Caco-2 (cell line): ENCODE measurements at regions not wholly inside any gene's neighbourhood (a gene's known extent, or its start where the extent isn't known, plus 50 kb on each side); places are given as distances from the start of the nearest gene placed in this dataset.

ENCODE experiments used
- BruUV-seq: library from RNA; stranded (reverse); fragments of 400-500 nt; replicated peaks from 2 replicates; lab custom pipeline; 2021; lab: Mats Ljungman, UMichigan
- CTCF ChIA-PET: fragments of 300-600 bp; sonication (Branson Sonifier 250); formaldehyde crosslinking; loops from one replicate; lab custom pipeline; 2022; ENCODE audit warnings: antibody characterized with exemption; lab: Charles Lee
- POLR2A ChIA-PET: fragments of 300-600 bp; sonication (Branson Sonifier 250); formaldehyde crosslinking; loops from one replicate; lab custom pipeline; 2022; ENCODE audit warnings: antibody characterized with exemption; lab: Charles Lee
- DNase-seq, 2 experiments: peaks; one replicate each; pipeline versions ENCODE4 v3.0.0 to v3.0.0-alpha.2; 2020 to 2022
- H3K27me3 ChIP-seq: replicated peaks from 2 replicates; pipeline ENCODE4 v1.6.0; 2011; ENCODE audit warnings: low read length; ENCODE audit not compliant: control insufficient read depth, insufficient read depth
- H3K36me3 ChIP-seq: 2 replicates; pipeline ENCODE4 v1.5.1; 2011; ENCODE audit warnings: low read length; ENCODE audit not compliant: control insufficient read depth, insufficient read depth
- H3K4me1 ChIP-seq: fragments of 250-450 bp; sonication (Bioruptor Pico); 2 replicates; pipeline ENCODE4 v1.5.1; 2020; ENCODE audit warnings: mild to moderate bottlenecking
- H3K4me3 ChIP-seq: 2 replicates; pipeline ENCODE4 v1.5.1; 2011; ENCODE audit warnings: low read depth, mild to moderate bottlenecking, control low read depth, low read length
- H3K9me3 ChIP-seq: fragments of 250-450 bp; sonication (Bioruptor Pico); 2 replicates; pipeline ENCODE4 v1.5.1; 2020; ENCODE audit warnings: mild to moderate bottlenecking, moderate library complexity
- H3K27ac Mint-ChIP-seq: one replicate; pipeline ENCODE4 v1.8.0; 2022; ENCODE audit warnings: mixed read lengths; ENCODE audit not compliant: unreplicated experiment
- H3K27me3 Mint-ChIP-seq: one replicate; pipeline ENCODE4 v1.8.0; 2022; ENCODE audit warnings: mixed read lengths; ENCODE audit not compliant: insufficient read depth, unreplicated experiment
- H3K36me3 Mint-ChIP-seq: one replicate; pipeline ENCODE4 v1.8.0; 2022; ENCODE audit warnings: mild to moderate bottlenecking, mixed read lengths; ENCODE audit not compliant: insufficient read depth, unreplicated experiment
- H3K4me1 Mint-ChIP-seq: one replicate; pipeline ENCODE4 v1.8.0; 2022; ENCODE audit warnings: low read depth, mixed read lengths; ENCODE audit not compliant: unreplicated experiment
- H3K4me3 Mint-ChIP-seq: one replicate; pipeline ENCODE4 v1.8.0; 2022; ENCODE audit warnings: mild to moderate bottlenecking, moderate library complexity, mixed read lengths; ENCODE audit not compliant: unreplicated experiment
- H3K9me3 Mint-ChIP-seq: one replicate; pipeline ENCODE4 v1.8.0; 2022; ENCODE audit warnings: mixed read lengths; ENCODE audit not compliant: unreplicated experiment
- intact Hi-C: fragments of 100-400 bp; cut with micrococcal nuclease; formaldehyde crosslinking; loops from one replicate; pipeline ENCODE4 v1.10.0; 2022; ENCODE audit not compliant: unreplicated experiment
- TF ChIP-seq, protein P1 (sequence below), 2 experiments: fragments of 200-600 bp in 1 of 2; IDR thresholded peaks; 1 replicate in 1 of 2; 2 replicates in 1 of 2; pipeline versions ENCODE4 v1.5.1 to v1.8.0; 2011 to 2022; ENCODE audit warnings: antibody characterized with exemption in 1 of 2, control low read depth in 1 of 2, inconsistent platforms in 1 of 2, low read depth in 1 of 2, low read length in 1 of 2, mild to moderate bottlenecking in 1 of 2, moderate library complexity in 1 of 2; ENCODE audit not compliant: insufficient read depth in 1 of 2, severe bottlenecking in 1 of 2, unreplicated experiment in 1 of 2

DNA sequence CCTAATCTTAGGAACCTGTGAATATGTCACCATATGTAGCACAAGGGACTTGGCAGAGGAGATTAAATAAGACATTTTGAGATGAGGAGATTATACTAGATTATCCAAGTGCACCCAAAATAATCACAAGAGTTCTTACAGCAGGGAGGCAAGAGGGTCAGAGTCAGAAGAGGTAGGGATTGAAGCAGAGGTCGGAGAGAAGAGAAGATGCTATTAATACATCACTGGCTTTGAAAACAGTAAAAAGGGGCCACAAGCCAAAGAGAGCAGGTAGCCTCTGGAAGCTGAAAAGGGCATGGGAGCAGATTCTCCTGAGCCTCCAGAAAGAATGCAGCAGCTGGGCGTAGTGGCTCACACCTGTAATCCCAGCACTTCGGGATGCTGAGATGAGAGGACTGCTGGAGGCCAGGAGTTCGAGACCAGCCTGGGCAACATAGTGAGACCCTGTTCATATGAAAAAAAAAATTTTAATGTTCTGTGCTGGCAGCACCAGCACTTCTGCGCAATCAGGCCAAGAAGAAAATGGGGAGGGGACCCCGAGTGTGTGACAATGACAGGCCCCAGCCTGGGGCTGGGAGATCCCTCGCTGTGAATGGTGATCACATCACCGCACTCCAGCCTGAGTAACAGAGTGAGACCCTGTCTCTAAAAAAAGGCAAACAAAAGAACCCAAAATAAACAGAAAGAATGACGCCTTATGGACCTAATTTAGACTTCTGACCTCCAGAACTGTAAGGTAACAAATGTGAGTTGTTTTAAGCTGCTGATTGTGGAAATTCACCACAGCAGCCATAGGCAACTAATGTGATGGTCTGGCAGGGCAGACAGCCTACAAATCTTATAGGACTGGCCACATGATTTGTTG is 275.4 kb downstream of the MRTFB start:
- CTCF ChIA-PET: no interaction called here
- H3K36me3 ChIP-seq: no peaks in the 10 kb centered on the region
- H3K27me3 ChIP-seq: no peaks in the 10 kb centered on the region
- Mint-ChIP-seq H3K27ac (no peak overlapping the region), H3K36me3 (peaks cover 5% of the 10 kb centered on the region), H3K9me3 (peaks cover 20% of the 10 kb centered on the region), H3K4me3 (no peak overlapping the region), H3K4me1 (no peaks in the 10 kb centered on the region), H3K27me3 (no peaks in the 10 kb centered on the region)
- no peak for DNase-seq
- intact Hi-C loops: no loop called here
- no TSS peak for BruUV-seq
- H3K4me3 ChIP-seq: no peak overlapping the region
- H3K9me3 ChIP-seq: no peaks in the 10 kb centered on the region
- POLR2A ChIA-PET: no interaction called here
- TF ChIP-seq, protein P1, sequence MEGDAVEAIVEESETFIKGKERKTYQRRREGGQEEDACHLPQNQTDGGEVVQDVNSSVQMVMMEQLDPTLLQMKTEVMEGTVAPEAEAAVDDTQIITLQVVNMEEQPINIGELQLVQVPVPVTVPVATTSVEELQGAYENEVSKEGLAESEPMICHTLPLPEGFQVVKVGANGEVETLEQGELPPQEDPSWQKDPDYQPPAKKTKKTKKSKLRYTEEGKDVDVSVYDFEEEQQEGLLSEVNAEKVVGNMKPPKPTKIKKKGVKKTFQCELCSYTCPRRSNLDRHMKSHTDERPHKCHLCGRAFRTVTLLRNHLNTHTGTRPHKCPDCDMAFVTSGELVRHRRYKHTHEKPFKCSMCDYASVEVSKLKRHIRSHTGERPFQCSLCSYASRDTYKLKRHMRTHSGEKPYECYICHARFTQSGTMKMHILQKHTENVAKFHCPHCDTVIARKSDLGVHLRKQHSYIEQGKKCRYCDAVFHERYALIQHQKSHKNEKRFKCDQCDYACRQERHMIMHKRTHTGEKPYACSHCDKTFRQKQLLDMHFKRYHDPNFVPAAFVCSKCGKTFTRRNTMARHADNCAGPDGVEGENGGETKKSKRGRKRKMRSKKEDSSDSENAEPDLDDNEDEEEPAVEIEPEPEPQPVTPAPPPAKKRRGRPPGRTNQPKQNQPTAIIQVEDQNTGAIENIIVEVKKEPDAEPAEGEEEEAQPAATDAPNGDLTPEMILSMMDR (IDR thresholded peaks at IDR 0.05; ENCODE audit: insufficient read depth in 1 of 2, low read depth in 1 of 2, low read length in 1 of 2, severe bottlenecking in 1 of 2, unreplicated experiment in 1 of 2): no peak
- no peaks in the 10 kb centered on the region for H3K4me1 ChIP-seq

DNA sequence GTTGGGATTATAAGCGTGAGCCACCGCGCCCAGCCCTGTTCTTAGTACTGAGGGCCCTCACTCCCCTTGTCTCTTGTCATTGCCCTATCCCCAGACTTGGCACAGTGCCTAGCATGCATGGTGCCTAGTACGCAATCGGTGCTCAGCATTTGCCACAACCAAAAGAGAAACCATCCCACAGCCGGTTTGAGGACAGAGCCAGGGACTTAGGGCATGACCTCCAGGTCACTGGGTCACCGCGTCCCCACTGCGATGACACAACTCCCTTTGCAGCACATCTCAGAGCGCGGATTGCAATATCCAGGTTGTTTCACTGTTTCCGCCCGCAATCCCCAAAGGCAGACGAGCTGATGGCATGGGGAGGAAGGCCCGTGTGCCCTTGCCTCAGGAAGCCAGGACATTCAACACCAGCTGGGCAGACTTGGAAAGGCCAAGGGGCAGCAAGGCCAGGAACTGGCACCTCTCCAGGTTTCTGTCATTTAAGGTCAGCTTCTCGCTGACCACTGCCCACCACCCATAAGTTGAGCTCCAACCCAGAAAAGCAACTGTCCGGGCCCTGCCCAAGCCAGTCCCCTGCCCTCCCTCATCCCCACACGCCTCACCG is 274.5 kb downstream of the MRTFB start:
- Mint-ChIP-seq H3K4me3 (no peak overlapping the region), H3K27ac (no peak overlapping the region), H3K4me1 (no peaks in the 10 kb centered on the region), H3K36me3 (peaks cover 5% of the 10 kb centered on the region), H3K27me3 (no peaks in the 10 kb centered on the region), H3K9me3 (peaks cover 26% of the 10 kb centered on the region)
- Histone ChIP-seq H3K9me3 (no peaks in the 10 kb centered on the region), H3K27me3 (no peaks in the 10 kb centered on the region), H3K4me3 (no peak overlapping the region), H3K4me1 (no peaks in the 10 kb centered on the region), H3K36me3 (no peaks in the 10 kb centered on the region)
- POLR2A ChIA-PET: no interaction called here
- no TSS peak for BruUV-seq
- CTCF ChIA-PET: no interaction called here
- TF ChIP-seq, protein P1 (IDR thresholded peaks at IDR 0.05; ENCODE audit: insufficient read depth in 1 of 2, low read depth in 1 of 2, low read length in 1 of 2, severe bottlenecking in 1 of 2, unreplicated experiment in 1 of 2): no peak
- intact Hi-C loops: no loop called here
- DNase-seq: no peak

DNA sequence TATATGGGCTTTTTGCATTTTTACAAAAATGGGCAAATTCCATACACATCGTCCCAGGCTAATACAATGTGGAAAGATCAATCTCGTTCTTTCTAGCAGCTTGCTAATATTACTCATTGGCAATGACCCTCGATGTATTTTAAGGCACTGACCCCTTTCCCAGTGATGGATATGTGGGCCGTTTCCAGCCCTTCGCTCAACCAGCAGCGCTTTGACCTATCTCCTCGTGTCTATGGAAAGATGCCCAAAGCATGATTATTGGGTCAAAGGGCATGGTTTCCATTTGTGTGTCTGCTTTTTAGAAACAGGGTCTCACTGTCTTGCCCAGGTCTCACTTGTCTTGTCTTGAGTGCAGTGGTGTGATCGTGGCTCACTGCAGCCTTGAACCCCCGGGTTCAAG is 273.8 kb downstream of the MRTFB start:
- no peak overlapping the region for H3K4me3 Mint-ChIP-seq
- H3K36me3 ChIP-seq: no peaks in the 10 kb centered on the region
- POLR2A ChIA-PET: no interaction called here
- no peaks in the 10 kb centered on the region for H3K27me3 ChIP-seq
- H3K4me1 ChIP-seq: no peaks in the 10 kb centered on the region
- no peaks in the 10 kb centered on the region for H3K9me3 ChIP-seq
- BruUV-seq: no TSS peak
- DNase-seq: no peak
- H3K9me3 Mint-ChIP-seq: peaks cover 33% of the 10 kb centered on the region
- no peak overlapping the region for H3K4me3 ChIP-seq
- TF ChIP-seq, protein P1 (IDR thresholded peaks at IDR 0.05; ENCODE audit: insufficient read depth in 1 of 2, low read depth in 1 of 2, low read length in 1 of 2, severe bottlenecking in 1 of 2, unreplicated experiment in 1 of 2): no peak
- intact Hi-C loops: no loop called here
- CTCF ChIA-PET: no interaction called here
- H3K27me3 Mint-ChIP-seq: no peaks in the 10 kb centered on the region
- H3K27ac Mint-ChIP-seq: no peak overlapping the region
- no peaks in the 10 kb centered on the region for H3K4me1 Mint-ChIP-seq
- H3K36me3 Mint-ChIP-seq: peaks cover 5% of the 10 kb centered on the region
